Stimulated activated CD8-positive, alpha-beta memory T cell treated with anti-CD3 and anti-CD28 coated beads, Interleukin-12 subunit alpha, Interleukin-12 subunit beta, amount 100 ng/mL, for 24 hours (primary cell): ENCODE measurements at regions not wholly inside any gene's neighbourhood (a gene's known extent, or its start where the extent isn't known, plus 50 kb on each side); places are given as distances from the start of the nearest gene placed in this dataset.
"Not testable (repeated sequence)": the region's sequence is repeated elsewhere in the genome, so short reads cannot be mapped to it uniquely, and the experiment has no call there.

Experiments used
- DNase-seq: peaks from one replicate; pipeline ENCODE4 v3.0.0-alpha.2; 2020; ENCODE audit errors: extremely low read depth

DNA sequence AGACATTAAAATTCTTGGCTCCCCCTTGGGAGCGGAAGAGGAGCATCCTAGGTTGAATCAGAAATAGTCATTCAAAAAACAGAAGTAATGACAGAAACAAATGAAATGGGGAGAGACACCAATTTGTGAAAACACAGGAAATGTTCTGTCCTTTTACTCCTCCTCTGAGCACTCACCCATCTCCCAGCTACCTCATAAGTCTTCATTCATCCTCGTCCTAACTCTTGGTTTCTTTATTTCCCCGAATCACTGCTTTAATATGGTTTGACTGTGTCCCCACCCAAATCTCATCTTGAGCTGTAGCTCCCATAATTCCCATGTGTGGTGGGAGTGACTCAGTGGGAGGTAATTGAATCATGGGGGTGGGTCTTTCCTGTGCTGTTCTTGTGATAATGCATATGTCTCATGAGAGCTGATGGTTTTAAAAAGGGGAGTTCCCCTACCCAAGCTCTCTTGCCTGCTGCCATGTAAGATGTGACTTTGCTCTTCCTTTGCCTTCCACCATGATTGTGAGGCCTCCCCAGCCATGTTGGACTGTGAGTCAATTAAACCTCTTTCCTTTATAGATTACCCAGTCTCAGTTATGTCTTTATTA lies 579.7 kb upstream of the CBLB start:
- DNase-seq, result not testable (repeated sequence)

- DNase-seq, result no peak
Observed at GRCh38 chr3:106452096-106452495, 583.3 kb upstream of the CBLB start.

GRCh38 chr3:106454497-106454896 lies 585.7 kb upstream of the CBLB start:
- DNase-seq, result no peak

DNA sequence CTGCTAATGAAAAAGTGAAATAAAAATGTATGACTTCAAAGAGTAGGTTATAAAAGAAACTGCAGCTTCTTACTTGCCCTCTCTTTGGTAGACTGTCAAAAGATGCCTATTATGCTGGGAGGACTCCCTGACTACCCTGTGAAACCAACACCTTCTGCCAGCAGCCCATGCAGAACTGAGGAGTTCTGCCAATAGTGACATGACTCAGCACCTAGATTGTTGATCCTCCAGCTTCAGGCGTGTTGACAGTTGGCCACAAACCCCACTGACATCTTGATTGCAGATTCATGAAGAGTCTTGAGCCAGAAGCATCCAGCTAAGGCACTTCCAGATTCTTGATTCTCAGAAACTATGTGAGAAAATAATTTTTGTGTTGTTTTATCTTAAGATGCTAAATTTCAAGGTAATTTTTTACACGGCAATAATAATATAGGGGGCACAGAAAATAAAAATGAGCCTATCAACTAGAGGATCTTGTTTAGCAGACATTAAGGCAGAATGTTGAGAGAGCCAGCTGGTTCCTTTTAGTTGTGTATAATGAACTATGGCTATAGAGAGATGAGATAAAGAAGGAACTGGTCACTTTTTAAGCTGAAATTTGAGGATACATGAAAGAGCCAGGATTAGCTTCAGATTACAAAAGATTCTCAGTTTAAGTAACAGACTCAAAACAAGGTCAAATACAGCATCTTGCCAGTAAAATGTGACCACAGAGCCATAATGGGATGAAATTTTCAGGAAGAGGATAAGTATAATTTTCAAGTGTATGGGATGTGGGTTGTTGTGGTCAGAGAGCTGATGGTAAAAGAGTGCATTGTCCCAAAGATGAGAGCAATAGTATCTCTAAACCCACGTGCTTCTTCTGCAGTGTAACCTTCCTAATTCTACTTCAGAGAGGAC lies 588.7 kb upstream of the CBLB start:
- no peak for DNase-seq

- DNase-seq, result no peak
Observed at GRCh38 chr3:106458952-106459351, 590.1 kb upstream of the CBLB start.

DNA sequence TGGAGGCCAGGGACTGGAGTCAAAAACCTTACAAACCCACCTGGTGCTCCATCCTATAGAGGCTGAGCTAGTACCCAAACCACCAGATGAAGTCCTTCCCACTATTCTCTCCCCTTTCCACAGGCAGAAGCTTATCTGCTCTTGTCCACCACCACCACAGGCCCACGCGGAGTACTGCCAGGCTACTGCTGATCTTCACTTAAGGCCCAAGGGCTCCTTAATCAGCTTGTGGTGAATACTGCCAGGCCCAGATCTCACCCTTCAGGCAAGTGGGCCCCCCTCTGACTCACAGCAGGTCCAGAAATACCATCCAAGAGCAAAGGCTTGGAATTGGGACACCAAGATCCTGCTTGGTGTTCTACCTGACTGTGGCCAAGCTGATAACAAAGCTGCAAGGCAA lies 598.1 kb upstream of the CBLB start:
- DNase-seq, result no peak

DNA sequence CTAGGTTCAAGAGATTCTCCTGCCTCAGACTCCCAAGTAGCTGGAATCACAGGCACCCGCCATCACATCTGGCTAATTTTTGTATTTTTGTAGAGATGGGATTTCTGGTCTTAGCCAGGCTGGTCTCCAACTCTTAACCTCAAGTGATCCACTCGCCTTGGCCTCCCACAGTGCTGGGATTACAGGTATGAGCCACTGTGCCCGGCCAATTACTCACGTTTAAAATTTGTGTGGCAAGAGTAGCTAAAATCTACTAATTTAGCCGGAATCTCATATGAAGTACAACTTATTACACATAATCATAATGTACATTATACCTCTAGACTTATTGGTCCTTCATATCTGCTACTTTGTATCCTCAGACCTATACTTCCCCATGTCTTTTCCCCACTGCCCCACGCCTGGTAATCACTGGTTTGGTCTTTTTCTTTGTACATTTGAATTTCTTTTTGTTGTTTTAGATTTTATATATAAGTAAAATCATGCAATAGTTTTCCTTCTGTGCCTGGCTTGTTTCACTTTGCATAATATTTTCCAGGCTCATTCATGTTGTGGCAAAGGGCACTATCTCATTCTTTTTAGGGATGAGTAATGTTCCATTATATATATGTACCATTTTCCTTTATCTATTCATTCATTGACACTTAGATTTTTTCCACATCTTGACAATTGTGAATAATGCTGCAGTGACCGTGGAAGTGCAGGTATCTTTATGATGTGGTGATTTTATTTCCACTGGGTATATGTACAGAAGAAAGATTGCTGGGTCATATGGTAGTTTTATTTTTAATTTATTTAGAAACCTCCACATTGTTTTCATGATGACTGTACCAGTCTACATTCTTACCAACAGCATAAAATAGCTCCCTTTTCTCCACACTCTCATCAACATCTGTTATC lies 605.0 kb upstream of the CBLB start:
- no peak for DNase-seq

DNA sequence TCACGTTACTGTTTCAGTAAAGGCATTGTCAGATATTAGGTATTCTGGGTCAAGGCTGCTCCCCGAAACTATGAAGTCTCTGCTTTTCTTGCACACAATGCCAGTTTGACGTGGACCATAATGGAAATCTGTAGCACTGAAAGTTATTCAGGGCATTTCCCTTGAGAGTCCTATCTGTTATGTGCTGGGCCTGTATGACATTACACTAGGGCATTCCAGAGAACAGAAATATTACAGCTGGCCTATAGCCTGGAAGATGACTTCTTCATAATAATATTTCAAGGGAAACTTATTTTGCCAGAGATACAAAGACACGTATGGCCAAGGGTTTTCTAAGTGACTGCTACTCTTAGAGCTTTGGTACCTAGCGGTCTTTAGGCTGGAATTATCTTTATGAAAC lies 613.6 kb upstream of the CBLB start:
- DNase-seq, result no peak

DNA sequence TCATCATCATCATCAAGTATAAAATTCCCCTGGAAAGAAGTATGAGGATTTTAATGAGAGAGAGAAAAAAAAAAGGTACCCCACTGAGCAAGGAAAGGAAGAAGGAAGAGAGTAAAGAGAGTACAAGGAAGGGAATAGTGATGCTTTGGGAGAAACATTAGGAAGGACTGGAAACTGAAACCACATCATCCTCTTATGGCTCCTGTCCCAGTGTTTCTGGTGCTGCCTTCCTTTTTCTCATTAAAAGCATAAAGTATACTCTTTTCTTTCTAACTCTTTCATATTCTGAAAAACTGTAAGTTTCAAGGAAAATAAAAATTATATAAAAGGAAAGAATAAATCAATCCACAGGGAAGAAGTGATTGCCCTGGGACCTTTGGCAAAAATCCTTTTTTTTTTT lies 616.4 kb upstream of the CBLB start:
- no peak for DNase-seq

DNA sequence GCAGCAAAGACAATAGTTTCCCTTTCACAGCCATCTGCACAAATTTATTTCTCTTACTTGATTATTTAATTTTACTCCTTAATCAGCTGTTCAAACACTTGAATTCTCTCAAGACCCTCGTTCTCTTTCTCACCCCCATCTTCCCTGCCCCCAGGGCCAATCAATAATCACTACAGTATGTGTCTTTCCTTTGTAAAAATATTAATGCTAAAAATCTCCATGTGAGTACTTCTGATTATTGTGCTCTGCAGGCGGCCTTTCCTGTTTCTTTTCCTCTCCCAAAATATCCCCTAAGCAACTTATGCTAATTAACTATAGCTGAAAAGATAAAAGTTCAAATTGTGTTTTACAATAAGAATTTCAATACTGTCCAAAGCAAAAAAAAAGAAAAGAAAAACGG lies 617.0 kb upstream of the CBLB start:
- no peak for DNase-seq

DNA sequence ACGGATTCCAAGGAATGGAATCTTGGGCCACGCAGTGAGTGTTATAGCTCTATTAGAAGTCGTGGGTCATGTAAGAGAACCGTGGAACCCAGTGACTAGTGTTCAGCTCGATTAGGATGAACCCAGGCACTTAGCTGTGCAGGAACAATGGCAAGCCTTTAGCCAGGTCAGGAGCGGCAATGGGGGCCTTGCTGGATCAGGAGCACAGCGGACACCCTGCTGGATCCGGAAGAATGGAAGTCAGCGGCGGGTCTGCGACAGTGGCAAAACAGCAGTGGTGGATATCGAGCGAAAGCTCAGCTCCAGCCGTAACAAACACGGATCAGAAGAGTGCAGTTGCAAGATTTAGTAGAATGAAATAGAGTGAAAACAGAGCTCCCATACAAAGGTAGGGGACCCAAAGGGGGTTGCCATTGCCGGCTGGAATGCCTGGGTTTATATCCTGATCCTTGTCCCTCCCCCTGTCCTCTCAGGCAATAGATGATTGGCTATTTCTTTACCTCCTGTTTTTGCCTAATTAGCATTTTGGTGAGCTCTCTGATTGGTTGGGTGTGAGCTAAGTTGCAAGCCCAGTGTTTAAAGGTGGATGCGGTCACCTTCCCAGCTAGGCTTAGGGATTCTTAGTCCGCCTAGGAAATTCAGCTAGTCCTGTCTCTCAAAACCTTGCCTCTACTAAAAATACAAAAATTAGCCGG lies 618.3 kb upstream of the CBLB start:
- not testable (repeated sequence) for DNase-seq

GRCh38 chr3:106488331-106488730 lies 619.5 kb upstream of the CBLB start:
- no peak for DNase-seq

- no peak for DNase-seq
Observed at GRCh38 chr3:106491796-106492195, 623.0 kb upstream of the CBLB start.

- DNase-seq, result no peak
Observed at GRCh38 chr3:106508331-106508893, 639.6 kb upstream of the CBLB start.

- DNase-seq, result no peak
Observed at GRCh38 chr3:106510206-106510605, 641.4 kb upstream of the CBLB start.

- DNase-seq, result no peak
Observed at GRCh38 chr3:106512846-106513245, 644.0 kb upstream of the CBLB start.

DNA sequence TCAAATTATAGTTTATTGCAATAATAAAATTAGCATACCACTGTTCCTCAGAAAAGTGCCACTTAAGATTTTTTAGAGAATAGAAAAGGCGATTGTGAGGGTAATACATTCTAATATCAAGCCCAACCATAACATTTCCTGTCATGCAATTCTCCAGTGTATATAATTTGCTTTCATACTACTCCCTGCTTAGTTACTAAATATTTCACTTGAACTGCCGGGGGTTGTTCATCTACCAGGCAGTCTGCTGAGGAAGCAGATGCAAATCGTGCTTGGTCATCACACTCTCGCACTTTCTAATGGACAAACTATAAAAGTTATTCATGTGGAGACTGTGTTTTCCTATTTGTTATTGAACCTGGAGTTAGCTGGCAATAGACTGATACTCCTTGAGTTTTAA lies 645.6 kb upstream of the CBLB start:
- DNase-seq, result no peak

DNA sequence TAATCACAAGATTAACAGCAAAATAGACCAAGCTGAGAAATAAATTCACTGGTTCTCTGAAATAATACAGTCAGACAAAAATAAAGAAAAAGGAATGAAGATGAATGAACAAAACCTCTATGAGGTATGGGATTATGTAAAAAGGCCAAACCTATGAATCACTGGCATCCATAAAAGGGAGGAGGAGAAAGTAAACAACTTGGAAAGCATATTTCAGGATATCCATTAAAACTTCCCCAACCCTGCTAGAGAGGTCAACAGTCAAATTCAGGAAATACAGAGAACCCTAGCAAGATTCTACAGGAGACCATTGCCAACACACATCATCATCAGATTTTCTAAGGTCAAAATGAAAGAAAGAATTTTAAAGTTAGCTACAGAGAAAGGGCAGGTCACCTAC lies 649.7 kb upstream of the CBLB start:
- DNase-seq, result no peak

DNA sequence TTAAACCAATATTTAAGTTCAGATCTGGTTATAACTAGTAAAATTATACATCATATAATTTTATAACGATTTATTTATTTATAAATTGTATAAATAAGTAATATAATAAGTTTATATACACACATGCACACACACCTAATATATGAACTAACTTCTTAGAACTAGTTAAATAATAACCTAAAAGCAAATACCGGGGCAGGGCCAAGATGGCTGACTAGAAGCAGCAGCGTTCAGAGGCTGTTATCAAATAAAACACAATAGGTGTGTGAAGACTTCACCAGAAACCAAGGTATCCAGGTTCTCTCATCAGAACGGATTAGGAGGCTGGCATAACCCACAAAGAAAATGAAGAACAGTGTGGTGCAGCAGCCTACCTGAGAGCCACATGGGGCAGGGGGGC lies 653.6 kb upstream of the CBLB start:
- DNase-seq, result no peak

DNA sequence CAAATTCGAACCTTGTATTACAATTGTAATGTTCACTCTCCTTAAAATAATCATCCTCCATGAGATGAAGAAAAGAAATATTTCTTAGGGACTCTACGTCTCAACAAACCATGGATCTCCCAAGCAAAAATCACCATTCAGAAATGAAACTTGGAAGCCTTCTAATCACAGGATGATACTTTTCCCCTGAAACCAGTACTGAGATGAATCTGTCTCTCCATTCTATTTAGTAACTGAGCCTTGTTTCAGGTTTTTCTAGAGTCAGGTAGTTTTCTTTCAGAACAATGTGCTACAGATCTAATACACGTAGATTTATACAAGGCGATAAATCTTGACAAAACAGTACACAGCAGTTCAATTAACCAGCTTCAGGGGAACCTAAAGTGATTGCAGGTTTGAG lies 660.1 kb upstream of the CBLB start:
- DNase-seq, result no peak

GRCh38 chr3:106529738-106530137 lies 660.9 kb upstream of the CBLB start:
- no peak for DNase-seq

DNA sequence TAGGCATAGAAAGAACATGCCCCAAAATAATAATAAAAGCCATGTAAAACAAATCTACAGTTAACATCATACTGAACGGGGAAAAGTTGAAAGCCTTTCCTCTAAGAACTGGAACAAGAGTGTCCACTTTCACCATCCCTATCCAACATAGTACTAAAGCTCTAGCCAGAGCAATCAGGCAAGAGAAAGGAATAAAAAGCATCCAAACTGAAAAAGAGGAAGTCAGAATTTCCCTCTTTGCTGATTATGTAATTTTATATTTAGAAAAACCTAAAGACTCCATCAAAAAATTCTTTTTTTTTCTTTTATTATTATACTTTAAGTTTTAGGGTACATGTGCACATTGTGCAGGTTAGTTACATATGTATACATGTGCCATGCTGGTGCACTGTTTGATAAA lies 661.6 kb upstream of the CBLB start:
- DNase-seq, result no peak
